Activated T-helper 1 cell treated with Interleukin-2 at 50 U/mL for 16 hours (primary cell): ENCODE measurements at regions not wholly inside any gene's neighbourhood (a gene's known extent, or its start where the extent isn't known, plus 50 kb on each side); places are given as distances from the start of the nearest gene placed in this dataset.

ENCODE experiments used
- DNase-seq: peaks from one replicate; pipeline ENCODE4 v3.0.0-alpha.2; 2020; ENCODE audit warnings: low read depth

GRCh38 chr20:24138951-24139350 is 150.4 kb upstream of the GGTLC1 start:
- no peak for DNase-seq

GRCh38 chr20:24138196-24138857 is 149.7 kb upstream of the GGTLC1 start:
- no peak for DNase-seq

- no peak for DNase-seq
Observed at GRCh38 chr20:24136659-24137246, 148.2 kb upstream of the GGTLC1 start.

DNA sequence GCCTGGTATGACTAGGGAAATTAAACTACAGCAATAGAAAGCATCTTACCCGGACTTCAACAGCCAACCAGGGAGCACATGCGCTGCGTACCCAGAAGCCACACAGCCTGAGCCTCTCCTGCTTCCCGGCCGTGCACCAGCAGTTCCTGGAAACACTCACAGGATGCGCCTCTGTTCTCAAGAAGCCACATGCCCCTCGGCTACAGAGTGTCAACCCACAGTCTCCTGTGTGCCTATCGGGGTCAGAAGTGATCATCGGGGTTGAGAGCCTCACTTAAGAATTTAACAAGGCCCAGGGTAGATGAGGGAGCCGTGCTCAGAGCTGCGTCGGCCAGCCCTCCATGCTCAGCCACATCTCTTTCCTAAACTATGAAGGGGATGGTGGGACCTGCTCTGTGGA is 147.2 kb upstream of the GGTLC1 start:
- DNase-seq, result no peak

DNA sequence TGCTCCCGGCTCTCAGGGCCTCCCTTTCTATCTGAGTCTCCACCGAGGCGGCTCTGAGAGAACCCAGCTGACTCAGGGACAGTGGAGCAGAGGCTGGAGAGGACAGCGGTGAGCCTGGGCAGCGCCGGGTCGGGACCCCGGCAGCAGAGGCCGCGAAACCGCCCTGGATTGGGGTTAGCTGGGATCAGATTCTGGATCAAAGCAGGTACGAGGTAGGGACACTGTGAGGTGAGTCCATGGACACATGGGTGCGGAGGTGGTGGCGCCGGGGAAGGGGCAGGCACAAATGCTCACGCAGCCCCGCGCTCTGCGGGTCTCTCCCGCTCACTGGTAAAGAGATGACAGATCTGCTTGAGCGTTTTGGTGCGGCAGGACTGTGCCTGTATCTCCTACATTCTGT is 146.4 kb upstream of the GGTLC1 start:
- DNase-seq, result no peak

DNA sequence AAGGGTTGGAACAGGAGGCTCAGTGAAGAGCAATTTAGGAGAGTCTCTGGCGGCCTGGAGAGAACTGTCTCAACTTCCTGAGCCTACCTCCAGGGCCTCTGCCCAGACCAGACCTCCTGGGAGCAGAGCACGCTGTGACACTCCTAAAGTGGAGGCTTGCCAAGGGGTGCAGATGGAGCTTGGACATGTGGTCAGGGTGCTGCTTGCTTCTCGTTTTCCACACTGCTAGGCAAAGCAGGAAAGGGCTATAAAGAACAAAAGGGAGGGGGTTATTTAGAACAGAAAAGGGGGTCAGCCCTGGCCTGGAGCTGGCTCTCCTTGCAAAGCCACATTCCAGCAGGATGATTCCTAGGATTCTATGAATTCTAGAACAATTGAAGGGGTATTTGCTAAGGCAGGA is 145.7 kb upstream of the GGTLC1 start:
- no peak for DNase-seq

- no peak for DNase-seq
Observed at GRCh38 chr20:24132246-24132645, 143.7 kb upstream of the GGTLC1 start.

DNA sequence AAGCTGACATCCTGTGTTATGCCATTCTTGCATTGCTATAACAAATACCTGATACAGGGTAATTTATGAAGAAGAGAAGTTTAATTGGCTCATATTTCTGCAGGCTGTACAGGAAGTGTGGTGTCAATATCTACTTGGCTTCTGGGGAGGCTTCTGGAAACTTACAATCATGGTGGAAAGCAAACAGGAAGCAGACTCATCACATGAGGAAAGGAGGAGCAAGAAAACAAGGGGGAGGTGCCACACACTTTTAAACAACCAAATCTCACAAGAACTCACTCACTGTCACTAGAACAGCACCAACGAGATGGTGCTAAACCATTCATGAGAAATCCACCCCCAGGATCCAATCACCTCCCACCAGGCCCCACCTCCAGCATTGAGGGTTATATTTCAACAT is 143.1 kb upstream of the GGTLC1 start:
- no peak for DNase-seq

DNA sequence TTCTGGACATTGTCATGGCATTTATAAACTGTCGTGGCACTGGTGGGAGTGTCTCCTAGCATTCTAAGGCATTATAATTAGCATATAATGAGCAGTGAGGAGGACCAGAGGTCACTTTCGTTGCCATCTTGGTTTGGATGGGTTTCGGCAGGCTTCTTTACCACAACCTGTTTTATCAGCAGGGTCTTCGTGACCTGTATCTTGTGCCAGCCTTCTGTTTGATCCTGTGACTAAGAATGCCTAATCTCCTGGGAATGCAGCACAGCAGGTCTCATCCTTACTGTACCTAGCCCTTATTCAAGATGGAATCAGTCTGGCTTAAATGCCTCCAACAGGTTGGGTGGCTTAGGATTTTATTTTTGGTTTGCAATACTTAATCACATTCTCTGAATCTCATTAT is 142.7 kb upstream of the GGTLC1 start:
- no peak for DNase-seq

- DNase-seq, result no peak
Observed at GRCh38 chr20:24129641-24130040, 141.1 kb upstream of the GGTLC1 start.

DNA sequence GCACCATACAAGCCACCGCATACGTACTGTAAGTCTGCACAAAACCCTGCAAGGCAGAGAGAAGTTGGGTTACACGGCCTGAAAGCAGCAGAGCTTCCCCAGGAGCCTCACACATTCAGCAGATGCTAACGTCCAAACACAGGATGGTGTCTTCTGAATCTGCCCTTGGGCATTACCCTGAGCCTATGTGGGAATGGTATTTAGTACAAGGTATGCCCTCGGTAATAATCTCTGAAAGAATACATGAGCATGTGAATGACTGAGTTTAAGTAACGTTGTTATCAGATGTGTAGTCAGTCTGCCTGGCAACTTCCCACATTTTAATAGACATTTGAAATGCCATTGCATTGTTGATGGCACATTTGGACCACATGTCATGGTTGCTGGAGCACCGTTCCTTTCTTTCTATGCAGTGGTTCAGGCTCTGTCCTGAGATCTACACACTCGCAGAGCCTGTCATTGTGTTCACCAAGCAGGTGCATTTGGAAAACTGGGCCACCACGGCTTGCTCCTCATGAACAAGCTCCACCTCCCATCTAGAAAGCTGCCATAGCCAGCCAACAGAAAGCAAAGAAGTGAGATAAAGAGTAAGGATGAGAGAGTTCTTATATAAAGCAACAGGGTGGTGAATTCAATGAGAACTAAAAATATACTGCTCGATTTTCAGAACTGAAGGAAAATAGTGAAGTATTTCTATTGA is 136.5 kb upstream of the GGTLC1 start:
- DNase-seq, result no peak

GRCh38 chr20:24124003-24124402 is 135.4 kb upstream of the GGTLC1 start:
- no peak for DNase-seq

GRCh38 chr20:24118441-24119175 is 130.0 kb upstream of the GGTLC1 start:
- no peak for DNase-seq

- DNase-seq, result no peak
Observed at GRCh38 chr20:24118034-24118433, 129.5 kb upstream of the GGTLC1 start.

- DNase-seq, result no peak
Observed at GRCh38 chr20:24117383-24117782, 128.8 kb upstream of the GGTLC1 start.

GRCh38 chr20:24116611-24117010 is 128.0 kb upstream of the GGTLC1 start:
- no peak for DNase-seq

DNA sequence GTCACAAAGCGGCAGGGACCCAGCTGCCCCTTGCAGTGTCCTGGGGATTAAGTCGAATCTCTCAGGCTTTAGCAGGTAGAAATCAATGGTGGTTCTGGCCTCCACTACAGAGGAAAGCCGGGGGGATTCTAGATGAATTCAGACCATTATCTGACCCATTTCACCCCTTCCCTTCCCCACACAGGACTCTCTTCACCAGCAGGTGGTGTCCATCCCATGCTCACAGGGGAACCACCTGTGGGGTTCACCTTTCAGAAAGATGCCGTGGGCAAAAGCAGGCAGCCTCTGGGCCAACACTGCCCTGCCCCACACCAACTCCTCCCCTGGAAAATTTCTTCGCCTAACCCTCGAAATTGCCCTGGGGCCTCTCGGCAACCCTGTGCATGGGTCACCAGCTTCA is 123.8 kb upstream of the GGTLC1 start:
- no peak for DNase-seq

DNA sequence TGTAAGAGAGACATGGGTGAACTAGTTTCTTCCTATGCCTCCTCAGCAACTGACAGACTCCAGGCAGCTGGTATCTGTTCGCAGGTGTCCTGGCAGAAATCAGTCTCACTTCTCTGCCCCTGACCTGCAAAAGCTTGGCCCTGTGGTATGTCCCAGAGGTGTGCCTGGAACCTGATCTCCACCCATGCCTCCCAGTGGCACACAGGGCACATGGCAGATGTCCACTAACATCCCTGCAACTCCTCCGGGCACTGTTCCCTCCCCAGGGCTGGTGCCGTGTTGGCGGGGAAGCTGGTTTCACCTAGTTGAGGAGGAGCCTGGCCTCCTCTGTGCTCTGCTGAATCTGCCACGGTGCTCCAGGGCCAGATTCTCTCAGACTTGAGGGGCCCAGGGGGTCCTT is 123.3 kb upstream of the GGTLC1 start:
- no peak for DNase-seq

DNA sequence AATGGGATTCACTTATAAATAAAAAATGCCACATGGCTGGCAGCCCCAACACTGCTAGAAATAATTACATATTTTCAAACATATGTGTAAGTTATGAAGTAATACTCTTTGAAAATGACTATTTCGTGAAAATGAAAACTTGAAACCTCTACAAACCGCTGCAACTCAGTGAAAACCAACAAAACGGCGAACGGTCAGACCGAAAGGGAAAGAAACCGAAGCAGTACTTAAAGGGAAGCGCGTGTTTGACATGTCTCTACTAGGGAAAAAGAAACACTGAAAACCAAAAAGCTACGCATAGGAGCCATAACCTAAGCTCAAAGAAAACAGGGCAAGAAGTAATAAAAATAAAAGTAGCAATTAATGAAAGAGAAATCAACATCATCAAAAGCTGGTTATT is 121.0 kb upstream of the GGTLC1 start:
- DNase-seq, result no peak

DNA sequence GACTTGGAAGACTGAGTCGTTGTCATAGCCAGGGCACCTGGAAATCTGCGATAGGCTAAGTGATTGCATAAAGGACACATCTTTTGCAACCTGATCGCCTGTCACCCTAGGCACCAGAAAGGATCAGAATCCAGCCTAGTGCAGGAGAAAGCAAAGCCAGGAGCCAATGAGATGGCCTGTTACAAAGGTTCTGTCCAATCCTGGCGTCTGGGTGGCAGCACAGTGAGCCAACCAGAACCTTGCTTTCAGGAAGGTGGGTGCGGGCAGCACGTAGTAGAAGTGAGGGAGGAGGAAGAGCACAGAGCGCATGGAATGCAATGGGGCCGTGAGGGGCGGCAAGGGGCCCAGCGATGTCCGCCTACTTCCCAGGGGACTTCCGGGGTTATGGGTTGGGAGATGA is 120.4 kb upstream of the GGTLC1 start:
- peak; percentile 3 for DNase-seq

DNA sequence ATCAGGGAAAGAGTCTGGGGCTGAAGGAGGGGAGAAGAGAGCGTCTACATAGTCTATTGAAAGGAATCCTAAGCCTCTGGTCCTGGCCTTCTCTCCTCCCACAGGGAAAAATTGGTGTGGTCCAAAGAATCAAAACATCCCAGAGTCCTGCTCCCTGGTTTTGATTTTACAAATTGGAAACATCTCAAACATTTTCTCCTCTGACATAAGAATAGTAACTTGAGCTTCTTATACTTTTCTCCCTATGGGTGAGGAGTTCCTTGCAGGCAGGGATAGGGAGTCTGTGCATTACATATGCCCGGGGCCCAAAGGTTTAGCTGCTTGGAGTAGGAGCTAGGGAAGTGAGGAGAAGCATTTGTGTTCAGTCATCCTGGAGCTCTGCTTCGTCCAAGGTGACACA is 120.0 kb upstream of the GGTLC1 start:
- DNase-seq, result no peak

DNA sequence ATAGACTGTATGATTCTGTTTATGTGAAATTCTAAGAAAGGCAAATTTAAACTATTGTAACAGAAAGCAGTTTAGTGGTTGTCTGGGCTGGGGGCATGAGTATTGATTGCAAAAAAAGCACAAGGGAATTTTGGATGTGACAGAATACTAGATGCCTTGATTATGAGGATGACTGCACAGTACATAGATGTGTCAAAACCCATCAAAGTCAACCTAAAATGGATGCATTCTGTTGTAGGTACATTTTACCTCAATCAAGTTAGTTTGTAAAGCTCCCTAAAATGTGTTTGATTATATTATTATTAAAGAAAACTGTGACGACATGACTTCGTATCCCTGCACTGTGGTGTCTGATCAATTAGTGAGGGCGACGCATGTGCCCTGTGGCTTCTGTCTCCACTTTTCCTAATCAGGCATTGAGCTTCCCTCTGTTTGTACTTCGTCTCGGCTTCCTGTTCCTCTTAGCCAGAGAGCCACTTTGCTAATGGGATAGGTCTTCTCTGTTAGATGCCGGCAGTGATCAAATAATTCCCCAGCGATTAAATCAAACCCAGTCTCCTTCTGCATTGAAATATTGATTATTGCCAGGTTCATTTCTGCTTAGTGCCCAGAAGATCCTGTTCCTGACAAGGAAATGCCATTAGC is 118.3 kb upstream of the GGTLC1 start:
- DNase-seq, result no peak
